ENCODE measurements at regions not wholly inside any gene's neighbourhood (a gene's known extent, or its start where the extent isn't known, plus 50 kb on each side); places are given as distances from the start of the nearest gene placed in this dataset.
"Not testable (repeated sequence)": the region's sequence is repeated elsewhere in the genome, so short reads cannot be mapped to it uniquely, and the experiment has no call there.

DNA sequence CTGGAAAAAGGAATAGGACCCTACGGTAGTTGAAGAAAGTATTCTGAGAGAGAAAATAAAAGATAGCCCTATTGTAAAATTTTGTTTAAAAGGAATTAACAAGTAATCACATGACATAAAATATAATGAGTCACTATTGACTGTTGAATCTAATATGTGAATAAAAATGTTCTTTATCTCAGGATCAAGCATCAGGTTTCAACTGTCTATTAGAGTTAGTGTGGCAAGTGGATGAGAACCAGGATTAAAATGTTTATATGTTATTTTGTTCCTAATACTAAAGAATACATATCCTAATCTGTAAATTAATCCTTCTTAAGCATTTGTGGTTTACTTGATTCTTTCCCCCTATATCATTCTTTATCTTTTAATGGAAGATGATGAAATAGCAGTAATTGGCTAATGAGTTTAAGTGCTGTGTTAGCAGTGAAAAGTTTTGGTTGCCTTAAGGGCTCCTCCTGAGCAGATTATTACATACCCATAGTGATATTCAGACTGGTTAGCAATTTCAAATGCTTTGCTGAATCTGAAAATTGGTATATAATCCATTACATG is 101.8 kb upstream of the BCHE start:
- no peaks in the 10 kb centered on the region for H3K4me1 ChIP-seq
- H3K36me3 ChIP-seq = no peaks in the 10 kb centered on the region
- no peak overlapping the region for H3K4me3 ChIP-seq
- intact Hi-C loops (cut with micrococcal nuclease) = no loop called here
- peaks cover 28% of the 10 kb centered on the region for H3K9me3 ChIP-seq (replicated peaks)
- DNase-seq = no peak
- TF ChIP-seq, protein P1, sequence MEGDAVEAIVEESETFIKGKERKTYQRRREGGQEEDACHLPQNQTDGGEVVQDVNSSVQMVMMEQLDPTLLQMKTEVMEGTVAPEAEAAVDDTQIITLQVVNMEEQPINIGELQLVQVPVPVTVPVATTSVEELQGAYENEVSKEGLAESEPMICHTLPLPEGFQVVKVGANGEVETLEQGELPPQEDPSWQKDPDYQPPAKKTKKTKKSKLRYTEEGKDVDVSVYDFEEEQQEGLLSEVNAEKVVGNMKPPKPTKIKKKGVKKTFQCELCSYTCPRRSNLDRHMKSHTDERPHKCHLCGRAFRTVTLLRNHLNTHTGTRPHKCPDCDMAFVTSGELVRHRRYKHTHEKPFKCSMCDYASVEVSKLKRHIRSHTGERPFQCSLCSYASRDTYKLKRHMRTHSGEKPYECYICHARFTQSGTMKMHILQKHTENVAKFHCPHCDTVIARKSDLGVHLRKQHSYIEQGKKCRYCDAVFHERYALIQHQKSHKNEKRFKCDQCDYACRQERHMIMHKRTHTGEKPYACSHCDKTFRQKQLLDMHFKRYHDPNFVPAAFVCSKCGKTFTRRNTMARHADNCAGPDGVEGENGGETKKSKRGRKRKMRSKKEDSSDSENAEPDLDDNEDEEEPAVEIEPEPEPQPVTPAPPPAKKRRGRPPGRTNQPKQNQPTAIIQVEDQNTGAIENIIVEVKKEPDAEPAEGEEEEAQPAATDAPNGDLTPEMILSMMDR (IDR thresholded peaks at IDR 0.05; ENCODE audit: borderline replicate concordance) = no peak
- no peak overlapping the region for H3K27ac ChIP-seq (replicated peaks)
- H3K27me3 ChIP-seq (ENCODE audit: low read depth) = no peaks in the 10 kb centered on the region

DNA sequence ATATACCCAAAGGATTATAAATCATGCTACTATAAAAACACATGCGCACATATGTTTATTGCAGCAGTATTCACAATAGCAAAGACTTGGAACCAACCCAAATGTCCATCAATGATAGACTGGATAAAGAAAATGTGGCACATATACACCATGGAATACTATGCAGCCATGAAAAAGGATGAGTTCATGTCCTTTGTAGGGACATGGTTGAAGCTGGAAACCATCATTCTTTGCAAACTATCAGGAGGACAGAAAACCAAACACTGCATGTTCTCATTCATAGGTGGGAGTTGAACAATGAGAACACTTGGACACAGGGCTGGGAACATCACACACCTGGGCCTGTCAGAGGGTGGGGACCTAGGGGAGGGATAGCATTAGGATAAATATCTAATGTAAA is 98.9 kb upstream of the BCHE start:
- H3K4me3 ChIP-seq; H3K4me1 ChIP-seq; H3K27ac ChIP-seq (replicated peaks); intact Hi-C loops (cut with micrococcal nuclease); H3K27me3 ChIP-seq (ENCODE audit: low read depth); H3K36me3 ChIP-seq; DNase-seq: not testable (repeated sequence)
- H3K9me3 ChIP-seq (replicated peaks) = peaks cover 35% of the 10 kb centered on the region

GRCh38 chr3:165924301-165924791 is 87.1 kb upstream of the BCHE start:
- intact Hi-C loops (cut with micrococcal nuclease); H3K27me3 ChIP-seq (ENCODE audit: low read depth); H3K27ac ChIP-seq (replicated peaks); H3K4me3 ChIP-seq; H3K4me1 ChIP-seq; DNase-seq; H3K9me3 ChIP-seq (replicated peaks); H3K36me3 ChIP-seq: not testable (repeated sequence)

GRCh38 chr3:165920984-165921383 is 83.8 kb upstream of the BCHE start:
- intact Hi-C loops (cut with micrococcal nuclease) = no loop called here
- Histone ChIP-seq H3K4me3 (no peak overlapping the region), H3K27me3 (ENCODE audit: low read depth) (no peaks in the 10 kb centered on the region), H3K4me1 (no peaks in the 10 kb centered on the region), H3K27ac (replicated peaks) (no peak overlapping the region), H3K9me3 (replicated peaks) (peaks cover 13% of the 10 kb centered on the region), H3K36me3 (no peaks in the 10 kb centered on the region)
- no peak for DNase-seq
- TF ChIP-seq, protein P1 (IDR thresholded peaks at IDR 0.05; ENCODE audit: borderline replicate concordance) = no peak

DNA sequence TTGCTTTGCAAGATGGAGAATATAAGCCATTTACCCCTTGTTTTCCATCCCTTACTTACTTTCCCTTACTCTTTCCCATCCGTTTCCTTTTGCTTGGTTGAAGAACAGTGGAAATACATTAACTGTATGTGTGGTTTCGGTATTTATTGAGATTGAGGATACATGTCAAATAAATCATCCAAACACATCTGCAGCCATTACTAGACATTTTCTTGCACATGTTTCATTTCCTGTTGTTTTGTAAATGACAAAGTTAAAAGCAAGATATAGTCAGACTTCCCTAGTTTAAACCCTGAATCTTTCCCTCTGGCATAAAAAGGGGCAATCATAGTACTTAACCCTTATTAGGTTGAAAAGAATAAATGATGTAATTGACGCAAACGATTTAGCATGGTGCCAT is 82.1 kb upstream of the BCHE start:
- Histone ChIP-seq H3K4me1 (no peaks in the 10 kb centered on the region), H3K9me3 (replicated peaks) (peaks cover 18% of the 10 kb centered on the region), H3K4me3 (no peak overlapping the region), H3K27ac (replicated peaks) (no peak overlapping the region), H3K27me3 (ENCODE audit: low read depth) (no peaks in the 10 kb centered on the region), H3K36me3 (no peaks in the 10 kb centered on the region)
- intact Hi-C loops (cut with micrococcal nuclease) = no loop called here
- TF ChIP-seq, protein P1 (IDR thresholded peaks at IDR 0.05; ENCODE audit: borderline replicate concordance) = no peak
- DNase-seq = no peak

DNA sequence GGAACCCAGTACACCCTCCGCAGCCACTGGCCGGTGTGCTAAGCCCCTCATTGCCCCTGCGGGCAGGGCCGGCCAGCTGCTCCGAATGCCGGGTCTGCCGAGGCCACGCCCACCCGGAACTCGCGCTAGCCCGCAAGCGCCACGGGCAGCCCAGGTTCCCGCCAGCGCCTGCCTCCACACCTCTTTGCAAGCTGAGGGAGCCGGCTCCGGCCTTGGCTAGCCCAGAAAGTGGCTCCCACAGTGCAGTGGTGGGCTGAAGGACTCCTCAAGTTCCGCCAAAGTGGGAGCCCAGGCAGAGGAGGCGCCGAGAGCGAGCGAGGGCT is 81.4 kb upstream of the BCHE start:
- Histone ChIP-seq H3K27me3 (ENCODE audit: low read depth) (no peaks in the 10 kb centered on the region), H3K36me3 (no peaks in the 10 kb centered on the region), H3K4me3 (no peak overlapping the region), H3K9me3 (replicated peaks) (peaks cover 18% of the 10 kb centered on the region), H3K27ac (replicated peaks) (no peak overlapping the region), H3K4me1 (no peaks in the 10 kb centered on the region)
- DNase-seq = no peak
- intact Hi-C loops (cut with micrococcal nuclease) = no loop called here
- TF ChIP-seq, protein P1 (IDR thresholded peaks at IDR 0.05; ENCODE audit: borderline replicate concordance) = no peak

- H3K36me3 ChIP-seq; intact Hi-C loops (cut with micrococcal nuclease); DNase-seq; H3K4me3 ChIP-seq; H3K27me3 ChIP-seq (ENCODE audit: low read depth); H3K4me1 ChIP-seq; H3K27ac ChIP-seq (replicated peaks): not testable (repeated sequence)
- peaks cover 18% of the 10 kb centered on the region for H3K9me3 ChIP-seq (replicated peaks)
Measured at GRCh38 chr3:165917938-165918656, 80.9 kb upstream of the BCHE start.

DNA sequence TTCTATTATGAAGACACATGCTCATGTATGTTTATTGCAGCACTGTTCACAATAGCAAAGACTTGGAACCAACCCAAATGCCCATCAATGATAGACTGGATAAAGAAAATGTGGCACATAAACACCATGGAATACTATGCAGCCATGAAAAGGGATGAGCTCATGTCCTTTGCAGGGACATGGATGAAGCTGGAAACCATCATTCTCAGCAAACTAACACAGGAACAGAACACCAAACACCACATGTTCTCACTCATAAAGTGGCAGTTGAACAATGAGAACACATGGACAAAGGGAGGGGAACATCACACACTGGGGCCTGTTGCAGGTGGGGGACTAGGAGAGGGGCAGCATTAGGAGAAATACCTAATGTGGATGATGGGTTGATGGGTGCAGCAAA is 77.9 kb upstream of the BCHE start:
- H3K9me3 ChIP-seq (replicated peaks) = peaks cover 18% of the 10 kb centered on the region
- H3K27me3 ChIP-seq (ENCODE audit: low read depth); DNase-seq; H3K27ac ChIP-seq (replicated peaks); H3K4me1 ChIP-seq; H3K4me3 ChIP-seq; intact Hi-C loops (cut with micrococcal nuclease); H3K36me3 ChIP-seq: not testable (repeated sequence)

Data from left ventricle myocardium inferior (tissue), 1 donor.